HG02588 (cell line): ENCODE measurements at regions not wholly inside any gene's neighbourhood (a gene's known extent, or its start where the extent isn't known, plus 50 kb on each side); places are given as distances from the start of the nearest gene placed in this dataset.
"Not testable (repeated sequence)": the region's sequence is repeated elsewhere in the genome, so short reads cannot be mapped to it uniquely, and the experiment has no call there.

Experiments
- ATAC-seq: cut with Tn5 transposase; IDR thresholded peaks from one replicate; pipeline ENCODE4 v1.9.1; 2021; ENCODE audit warnings: mild to moderate bottlenecking, moderate library complexity; ENCODE audit not compliant: unreplicated experiment

GRCh38 chr10:44118500-44118899, 266.4 kb downstream of the CXCL12 start:
- ATAC-seq, result no peak

GRCh38 chr10:44116474-44116873, 268.4 kb downstream of the CXCL12 start:
- no peak for ATAC-seq

- ATAC-seq, result no peak
These were observed 269.4 kb downstream of the CXCL12 start for GRCh38 chr10:44115516-44115915.

- ATAC-seq, result no peak
These were observed 270.5 kb downstream of the CXCL12 start for GRCh38 chr10:44114441-44114840.

- ATAC-seq, result not testable (repeated sequence)
These were observed 272.6 kb downstream of the CXCL12 start for GRCh38 chr10:44112280-44112679.

GRCh38 chr10:44105696-44106095, 279.2 kb downstream of the CXCL12 start:
- no peak for ATAC-seq

GRCh38 chr10:44102726-44103255, 282.1 kb downstream of the CXCL12 start:
- ATAC-seq, result no peak

GRCh38 chr10:44101082-44101481, 283.8 kb downstream of the CXCL12 start:
- ATAC-seq, result no peak

- no peak for ATAC-seq
These were observed 285.4 kb downstream of the CXCL12 start for GRCh38 chr10:44099511-44099910.

GRCh38 chr10:44096217-44096616, 288.7 kb downstream of the CXCL12 start:
- ATAC-seq, result not testable (repeated sequence)

GRCh38 chr10:44089671-44090070, 295.2 kb downstream of the CXCL12 start:
- ATAC-seq, result no peak

- no peak for ATAC-seq
These were observed 297.5 kb downstream of the CXCL12 start for GRCh38 chr10:44087403-44087802.

- no peak for ATAC-seq
These were observed 301.0 kb downstream of the CXCL12 start for GRCh38 chr10:44083719-44084400.

- ATAC-seq, result no peak
These were observed 313.4 kb downstream of the CXCL12 start for GRCh38 chr10:44071479-44071878.

GRCh38 chr10:44070282-44070681, 314.6 kb downstream of the CXCL12 start:
- no peak for ATAC-seq

- no peak for ATAC-seq
These were observed 315.3 kb downstream of the CXCL12 start for GRCh38 chr10:44069573-44069972.

GRCh38 chr10:44068716-44069482, 316.0 kb downstream of the CXCL12 start:
- no peak for ATAC-seq

- ATAC-seq, result no peak
These were observed 317.5 kb downstream of the CXCL12 start for GRCh38 chr10:44067432-44067831.

GRCh38 chr10:44066527-44067255, 318.2 kb downstream of the CXCL12 start:
- ATAC-seq, result no peak

GRCh38 chr10:44065788-44066526, 318.9 kb downstream of the CXCL12 start:
- ATAC-seq, result no peak
